Body of pancreas (tissue), 4 donors: ENCODE measurements at regions not wholly inside any gene's neighbourhood (a gene's known extent, or its start where the extent isn't known, plus 50 kb on each side); places are given as distances from the start of the nearest gene placed in this dataset.

Experiments
- POLR2A ChIP-seq, 3 donors: fragments of 450-650 bp; IDR thresholded peaks; one replicate each; pipeline ENCODE4 v1.6.1; 2016; ENCODE audit warnings: antibody characterized with exemption in 3 of 3, mild to moderate bottlenecking in 2 of 3
- TF ChIP-seq, protein P1 (sequence below), 7 experiments: fragments of 450-650 bp in 4 of 7; fragments of 200-600 bp in 3 of 7; sonication (generic) in 3 of 7; IDR thresholded peaks; one replicate each; pipeline ENCODE4 v1.5.1; 2016 to 2019; ENCODE audit warnings: antibody characterized with exemption in 7 of 7

DNA sequence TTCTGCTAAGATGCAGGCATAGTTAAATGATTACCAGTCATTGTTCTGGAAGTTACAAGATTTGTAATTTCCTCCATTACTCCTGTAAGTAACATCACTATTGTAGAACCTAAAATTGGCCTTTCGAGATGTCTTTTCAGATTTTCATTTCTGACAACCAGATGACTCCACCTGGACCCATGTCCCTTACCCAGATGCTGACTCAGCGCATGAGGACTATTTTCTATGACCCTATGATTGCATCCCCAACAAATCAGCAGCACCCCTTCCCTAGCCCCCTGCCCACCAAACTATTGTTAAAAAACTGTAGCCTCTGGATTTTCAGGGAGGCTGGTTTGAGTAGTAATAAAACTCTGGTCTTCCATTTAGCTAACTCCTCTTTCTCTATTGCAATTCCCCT lies 55.2 kb upstream of the RCBTB2 start:
- TF ChIP-seq POLR2A (IDR thresholded peaks at IDR 0.05) = no peak
- TF ChIP-seq, protein P1, sequence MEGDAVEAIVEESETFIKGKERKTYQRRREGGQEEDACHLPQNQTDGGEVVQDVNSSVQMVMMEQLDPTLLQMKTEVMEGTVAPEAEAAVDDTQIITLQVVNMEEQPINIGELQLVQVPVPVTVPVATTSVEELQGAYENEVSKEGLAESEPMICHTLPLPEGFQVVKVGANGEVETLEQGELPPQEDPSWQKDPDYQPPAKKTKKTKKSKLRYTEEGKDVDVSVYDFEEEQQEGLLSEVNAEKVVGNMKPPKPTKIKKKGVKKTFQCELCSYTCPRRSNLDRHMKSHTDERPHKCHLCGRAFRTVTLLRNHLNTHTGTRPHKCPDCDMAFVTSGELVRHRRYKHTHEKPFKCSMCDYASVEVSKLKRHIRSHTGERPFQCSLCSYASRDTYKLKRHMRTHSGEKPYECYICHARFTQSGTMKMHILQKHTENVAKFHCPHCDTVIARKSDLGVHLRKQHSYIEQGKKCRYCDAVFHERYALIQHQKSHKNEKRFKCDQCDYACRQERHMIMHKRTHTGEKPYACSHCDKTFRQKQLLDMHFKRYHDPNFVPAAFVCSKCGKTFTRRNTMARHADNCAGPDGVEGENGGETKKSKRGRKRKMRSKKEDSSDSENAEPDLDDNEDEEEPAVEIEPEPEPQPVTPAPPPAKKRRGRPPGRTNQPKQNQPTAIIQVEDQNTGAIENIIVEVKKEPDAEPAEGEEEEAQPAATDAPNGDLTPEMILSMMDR (IDR thresholded peaks at IDR 0.05) = no peak
